NCI-H526 (cell line): ENCODE measurements at regions not wholly inside any gene's neighbourhood (a gene's known extent, or its start where the extent isn't known, plus 50 kb on each side); places are given as distances from the start of the nearest gene placed in this dataset.

Experiments
- DNase-seq, 2 experiments: peaks; one replicate each; lab custom pipeline; 2025; lab: John Stamatoyannopoulos, UW

DNA sequence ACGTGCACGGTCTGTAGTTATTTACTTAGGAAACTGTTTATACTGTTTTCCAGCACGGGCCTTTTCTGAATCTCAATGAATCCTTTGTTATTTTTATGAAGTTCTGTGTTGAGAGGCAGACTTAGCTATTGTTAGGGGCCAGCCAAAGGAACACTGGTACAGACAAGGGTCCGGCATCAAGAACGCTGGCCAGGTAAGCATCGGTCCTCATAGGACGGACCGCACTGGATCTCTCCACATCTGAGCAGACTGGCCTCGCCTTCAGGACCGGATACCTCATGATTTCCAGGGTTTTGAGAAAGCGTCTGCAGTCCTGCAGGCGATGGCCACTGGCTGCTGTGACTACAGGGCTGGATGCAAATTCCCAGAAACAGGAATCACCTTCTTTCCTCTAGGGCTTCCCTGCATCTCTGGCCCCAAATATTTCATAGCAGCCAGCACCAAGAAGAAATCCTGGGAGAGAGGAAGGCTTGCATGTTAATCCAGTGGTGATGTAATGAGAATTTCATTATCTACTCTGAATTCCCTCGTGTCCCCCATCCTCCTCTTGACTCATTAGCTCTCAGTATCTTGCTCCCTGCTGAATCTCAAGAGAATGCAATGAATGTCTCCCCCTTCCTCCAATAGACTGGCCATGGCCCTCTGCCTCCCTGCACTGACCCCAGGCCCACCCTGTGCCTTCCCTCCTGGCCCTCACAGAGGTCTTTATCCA lies 325.4 kb upstream of the NPVF start:
- peak; percentile 37 to 54 for DNase-seq

DNA sequence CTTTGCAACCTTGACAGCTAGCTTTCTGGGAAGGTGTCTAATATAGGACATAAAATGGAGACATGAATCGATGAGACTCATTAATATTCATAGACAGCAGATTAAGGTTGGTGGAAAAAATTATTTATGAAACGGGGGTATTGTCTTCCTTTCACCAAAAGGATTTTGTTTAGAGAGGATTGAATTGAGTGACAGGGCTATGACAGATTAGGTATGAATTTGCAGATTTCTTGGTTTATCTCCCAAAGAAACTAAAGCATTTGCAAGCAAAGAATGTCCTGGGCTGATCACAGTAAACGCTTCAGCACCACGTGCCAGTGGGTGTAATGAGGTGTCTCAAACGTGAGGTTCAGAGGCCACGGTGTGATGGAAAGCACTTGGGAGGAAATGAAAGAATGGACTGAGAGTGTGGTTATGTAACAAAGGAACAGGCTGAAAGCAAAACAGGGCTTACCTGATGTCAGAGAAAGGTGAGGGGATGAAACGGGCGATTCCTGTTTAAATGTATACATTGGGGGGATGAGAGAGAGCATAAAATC lies 329.2 kb upstream of the NPVF start:
- no peak for DNase-seq

DNA sequence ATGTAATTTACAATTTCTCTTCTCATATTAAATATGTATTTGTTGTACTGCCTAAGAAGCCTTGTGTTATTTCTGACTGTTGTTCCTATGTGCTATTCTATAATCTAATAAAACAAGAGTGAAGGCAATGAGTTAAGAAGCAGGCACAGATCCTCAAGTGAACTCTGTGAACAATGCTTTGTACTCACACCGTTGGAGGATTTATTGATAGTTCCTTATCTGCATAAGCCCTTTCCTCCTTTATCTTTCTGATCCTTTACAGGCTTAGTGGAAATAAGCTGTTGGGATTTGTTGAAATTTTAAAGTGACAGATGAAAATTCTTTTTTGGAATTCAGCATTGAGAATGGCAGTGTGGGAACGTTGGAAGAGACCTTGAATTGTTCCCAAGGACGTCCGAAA lies 329.6 kb upstream of the NPVF start:
- no peak for DNase-seq

DNA sequence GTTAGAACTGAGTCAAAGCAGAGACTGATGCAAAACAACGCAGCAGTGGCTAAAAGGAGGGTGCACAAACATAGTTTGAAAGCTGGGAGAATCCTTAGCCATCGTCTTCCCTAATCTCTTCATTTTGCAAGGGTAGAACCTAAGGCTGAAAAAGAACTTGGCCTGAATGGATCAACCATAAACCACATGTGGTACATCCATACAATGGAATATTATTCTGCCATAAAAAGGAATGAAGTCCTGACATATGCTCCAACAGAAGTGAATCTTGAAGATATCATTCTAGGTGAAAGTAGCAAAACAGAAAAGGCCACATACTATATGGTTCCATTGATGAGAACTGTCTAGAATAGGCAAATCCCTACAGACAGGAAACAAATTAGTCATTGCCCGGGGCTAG lies 330.3 kb upstream of the NPVF start:
- DNase-seq, result no peak

DNA sequence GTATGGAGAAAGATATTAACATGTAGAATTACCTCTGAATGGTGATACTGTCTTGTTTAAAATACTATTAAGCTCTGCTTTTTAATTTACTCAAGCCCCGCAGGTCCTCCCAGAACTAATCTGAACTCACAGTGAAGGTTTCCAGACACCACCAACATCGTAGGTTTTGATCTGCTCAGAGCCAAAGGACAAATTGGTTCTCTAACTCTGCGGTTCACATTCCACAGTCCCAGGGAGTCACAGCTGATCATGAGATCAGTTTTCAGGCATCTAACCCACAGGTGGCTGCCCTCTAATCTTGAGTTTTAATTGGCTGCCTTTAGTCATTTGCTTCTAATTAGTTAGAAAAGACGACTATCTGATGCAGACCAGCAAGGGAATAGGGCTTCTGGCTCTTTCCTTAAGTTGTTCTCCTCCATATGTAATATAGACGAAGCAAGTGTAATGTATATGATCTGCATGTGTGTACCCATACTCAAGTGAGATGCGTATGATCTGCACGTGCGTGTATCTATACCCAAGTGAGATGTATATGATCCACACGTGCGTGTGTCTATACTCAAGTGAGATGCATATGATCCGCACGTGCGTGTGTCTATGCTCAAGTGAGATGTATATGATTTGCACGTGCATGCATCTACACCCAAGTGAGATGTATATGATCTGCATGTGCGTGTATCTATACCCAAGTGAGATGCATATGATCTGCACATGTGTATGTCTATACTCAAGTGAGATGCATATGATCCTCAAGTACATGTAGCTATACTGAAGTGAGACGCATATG lies 331.5 kb upstream of the NPVF start:
- no peak for DNase-seq

DNA sequence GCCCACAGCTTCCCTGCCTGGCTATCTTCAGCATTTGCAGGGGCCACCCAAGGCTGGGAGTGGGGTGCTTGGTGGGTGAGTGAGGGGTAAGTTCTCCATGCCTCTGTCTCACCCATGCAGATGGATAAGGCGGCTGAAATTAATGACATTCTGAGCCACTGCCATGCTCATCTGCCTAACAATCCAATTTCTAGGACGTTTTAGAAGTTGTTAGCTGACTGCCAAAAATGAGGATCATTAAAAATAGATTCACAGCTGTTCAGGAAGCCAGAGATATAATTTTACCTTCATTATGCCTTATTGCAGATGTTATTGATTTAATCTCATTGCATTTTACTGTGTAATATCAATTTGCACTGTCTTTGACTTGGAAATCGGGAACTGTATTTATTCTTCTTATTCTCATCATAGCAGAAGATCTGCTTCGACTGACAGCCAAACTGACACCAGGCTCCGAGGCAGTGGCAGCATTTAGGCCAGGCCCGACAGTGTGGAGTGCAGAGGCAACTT lies 334.4 kb upstream of the NPVF start:
- no peak for DNase-seq

DNA sequence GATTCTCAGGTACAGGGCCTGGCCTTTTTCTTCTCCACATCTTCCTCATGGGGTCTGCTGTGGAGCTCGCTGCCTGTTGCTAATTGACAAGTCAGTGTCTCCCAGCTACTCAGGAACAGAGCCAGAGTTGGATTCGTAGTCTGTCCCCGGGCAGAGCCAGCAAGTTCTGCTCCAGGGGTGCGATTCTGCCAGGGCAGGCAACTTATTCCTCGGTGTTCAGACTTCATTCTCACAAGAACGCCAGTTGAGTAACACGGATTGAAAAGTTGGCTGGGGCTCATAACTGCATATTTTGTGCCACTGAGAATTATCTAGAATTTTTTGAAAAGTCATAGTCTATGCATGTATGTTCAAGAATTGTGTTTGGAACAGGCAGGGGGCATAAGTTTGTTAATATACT lies 336.7 kb upstream of the NPVF start:
- DNase-seq, result no peak

DNA sequence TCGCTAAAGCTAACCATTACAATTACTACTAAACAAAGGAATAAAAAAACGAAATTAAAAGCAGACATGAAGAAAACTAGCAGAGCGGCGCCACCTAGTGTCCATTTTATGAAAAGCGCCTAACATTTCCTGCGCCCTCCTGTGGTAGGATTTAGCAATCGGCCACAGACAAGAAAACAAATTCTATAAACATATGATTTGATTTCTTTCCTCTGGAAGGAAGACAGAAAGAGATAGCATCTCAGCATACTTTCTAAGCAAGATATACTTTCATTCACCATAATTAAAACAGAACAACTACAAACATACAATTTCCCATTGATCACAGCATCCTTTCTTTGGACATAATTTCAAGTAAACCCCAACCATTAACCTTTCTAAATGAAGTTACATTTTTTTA lies 337.7 kb upstream of the NPVF start:
- peak; percentile 56 to 66 for DNase-seq

DNA sequence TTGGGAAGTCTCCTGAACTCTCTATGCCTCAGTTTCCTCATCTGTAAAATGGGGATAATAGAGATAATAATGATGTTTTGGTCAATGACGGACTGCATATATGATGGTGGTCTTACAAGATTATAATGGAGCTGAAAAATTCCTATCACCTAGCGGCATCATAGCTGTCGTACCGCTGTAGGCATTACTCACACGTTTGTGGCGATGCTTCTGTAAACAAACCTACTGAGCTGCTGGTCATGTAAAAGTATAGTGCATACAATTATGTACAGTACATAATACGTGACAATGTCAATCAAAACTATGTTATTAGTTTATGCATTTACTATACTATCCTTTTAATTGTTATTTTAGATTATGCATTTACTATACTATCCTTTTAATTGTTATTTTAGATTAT lies 339.1 kb upstream of the NPVF start:
- no peak for DNase-seq

DNA sequence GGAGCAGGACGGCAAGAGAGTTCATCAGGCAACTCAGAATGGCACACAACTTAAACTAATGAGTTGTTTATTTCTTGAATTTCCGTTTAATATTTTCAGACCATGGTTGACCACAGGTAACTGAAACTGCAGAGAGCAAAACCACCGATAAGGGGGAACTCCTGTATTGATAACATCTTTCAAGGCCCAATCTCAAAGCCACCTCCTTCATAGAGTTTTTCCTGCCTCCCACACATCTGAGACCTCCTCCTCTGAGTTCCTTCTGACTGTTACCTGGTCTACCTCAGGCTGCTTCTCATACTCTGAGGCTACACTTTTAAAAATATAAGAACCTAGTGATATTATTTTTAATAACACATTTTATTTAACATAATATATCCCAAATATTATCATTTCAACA lies 341.5 kb upstream of the NPVF start:
- DNase-seq, result no peak

DNA sequence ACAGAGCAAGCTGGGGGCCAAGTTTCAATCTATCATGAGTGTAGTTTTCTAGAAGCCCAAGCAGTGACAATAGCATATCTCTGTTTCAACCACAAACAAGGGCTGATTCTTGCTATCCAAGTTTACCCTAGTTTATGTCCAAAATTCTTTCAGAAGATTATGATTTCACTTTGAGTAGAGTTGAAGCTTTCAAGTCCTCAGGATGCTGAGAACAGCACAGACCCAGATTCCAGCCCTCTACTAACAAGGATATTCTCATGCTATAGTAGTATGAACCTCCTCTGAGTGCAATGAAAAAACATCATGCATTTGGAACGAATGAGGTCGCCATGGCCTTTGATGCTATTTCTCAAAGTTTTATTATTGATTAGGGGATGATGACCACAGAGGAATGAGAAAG lies 344.1 kb upstream of the NPVF start:
- DNase-seq, result no peak

DNA sequence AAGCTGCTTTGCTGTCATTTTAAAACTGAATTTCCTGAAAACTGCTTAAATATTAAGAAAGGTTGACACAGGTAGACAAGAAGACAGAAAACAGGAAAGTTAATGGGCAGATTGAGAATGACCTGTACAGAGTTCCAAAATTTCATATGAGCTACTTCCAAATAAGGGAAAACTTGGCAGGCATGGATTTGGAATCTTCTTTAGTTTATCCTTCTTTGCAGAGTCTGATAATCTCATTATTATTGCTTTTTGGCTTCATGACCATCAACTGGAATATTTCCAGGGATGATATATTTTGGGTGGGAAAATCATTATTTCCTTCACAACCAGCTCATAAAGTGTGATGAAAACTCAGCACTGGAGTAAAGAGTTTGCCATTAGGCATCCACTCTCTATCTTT lies 346.5 kb upstream of the NPVF start:
- no peak for DNase-seq

DNA sequence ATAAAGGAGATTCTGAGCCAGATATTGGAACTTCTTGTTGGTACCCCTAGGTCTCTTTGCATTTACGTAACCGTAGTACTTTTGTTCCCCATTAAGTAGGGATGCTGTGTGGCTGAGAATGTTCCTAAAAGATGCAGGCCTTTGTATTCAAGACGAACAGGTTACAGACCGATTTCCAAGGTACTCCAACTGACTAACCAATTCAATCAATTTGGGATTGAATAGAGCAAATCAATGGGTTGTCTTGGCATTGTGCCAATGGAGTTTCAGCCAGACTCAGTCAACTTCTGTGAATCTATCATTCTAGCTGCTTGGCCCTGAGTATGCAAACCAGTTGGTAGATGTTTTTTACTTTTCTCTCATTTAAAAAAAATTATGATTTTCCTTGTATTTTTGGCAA lies 347.3 kb upstream of the NPVF start:
- no peak for DNase-seq

DNA sequence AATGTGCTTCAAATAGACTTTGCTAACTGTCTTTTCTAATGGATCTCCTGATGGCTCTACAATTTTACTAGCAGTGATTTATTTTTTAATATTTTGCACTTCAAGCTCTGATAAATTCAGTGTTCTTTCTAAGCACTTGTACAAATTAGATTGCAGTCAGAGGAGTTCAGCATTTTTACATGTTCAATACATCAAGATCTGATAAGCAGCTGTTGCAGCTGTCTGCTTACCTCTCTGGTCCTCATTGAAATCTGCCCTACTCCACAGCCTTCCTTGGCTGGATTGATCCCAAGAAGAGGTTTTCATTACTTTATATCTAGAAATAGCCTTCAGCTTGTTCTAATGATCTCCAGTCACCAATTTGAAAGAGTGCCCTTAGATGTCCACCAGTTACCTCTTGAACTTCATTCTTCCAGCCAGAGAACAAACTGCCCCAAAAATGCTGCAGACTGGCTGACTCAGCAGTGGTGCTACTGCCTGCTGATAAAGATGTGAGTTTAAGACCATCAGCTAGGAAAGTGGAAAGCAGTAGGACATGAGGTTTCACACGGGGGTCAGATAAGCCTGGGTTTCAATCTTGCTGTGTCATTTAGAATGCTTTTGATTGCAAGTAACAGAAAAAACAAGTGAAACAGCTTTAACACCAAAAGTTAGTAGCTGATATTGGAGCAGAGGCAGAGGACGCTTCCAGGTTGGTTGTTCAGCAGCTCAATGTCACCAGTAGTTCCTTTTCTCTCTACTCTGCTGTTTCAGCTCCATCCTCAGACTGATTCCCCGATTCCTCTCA lies 350.9 kb upstream of the NPVF start:
- DNase-seq, result no peak

DNA sequence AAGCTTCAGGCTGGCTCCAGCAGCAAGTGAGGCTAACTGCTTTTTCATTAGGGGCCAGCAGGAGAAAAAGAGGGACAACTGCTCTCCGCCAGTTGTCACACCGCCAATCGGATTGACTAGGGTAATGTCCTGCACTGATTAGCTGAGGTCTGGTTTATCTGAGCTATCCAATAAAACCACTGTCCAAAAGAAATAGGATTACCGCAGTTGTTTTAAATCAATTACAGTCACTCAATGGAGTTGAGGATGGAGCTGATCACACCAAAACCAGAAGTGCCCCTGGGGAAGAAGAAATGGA lies 351.4 kb upstream of the NPVF start:
- DNase-seq, result no peak

DNA sequence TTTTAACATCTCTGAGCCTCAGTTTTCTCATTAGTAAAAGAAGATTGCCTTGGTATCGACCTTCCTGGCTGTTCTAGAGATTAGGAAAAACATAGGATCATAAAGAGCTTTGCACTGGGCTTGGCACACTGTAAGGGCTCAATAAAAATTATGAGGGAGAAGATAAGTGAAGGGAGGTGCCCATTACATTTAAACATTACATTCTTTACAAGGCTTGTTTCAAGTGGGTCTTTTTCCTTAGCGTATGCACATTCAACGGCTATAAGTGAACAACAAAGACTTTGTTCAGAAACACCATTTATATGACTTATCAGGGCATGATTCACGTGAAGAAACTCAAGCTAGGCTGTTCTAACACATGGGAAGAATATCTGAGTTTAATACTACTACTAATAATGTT lies 351.9 kb upstream of the NPVF start:
- no peak for DNase-seq

DNA sequence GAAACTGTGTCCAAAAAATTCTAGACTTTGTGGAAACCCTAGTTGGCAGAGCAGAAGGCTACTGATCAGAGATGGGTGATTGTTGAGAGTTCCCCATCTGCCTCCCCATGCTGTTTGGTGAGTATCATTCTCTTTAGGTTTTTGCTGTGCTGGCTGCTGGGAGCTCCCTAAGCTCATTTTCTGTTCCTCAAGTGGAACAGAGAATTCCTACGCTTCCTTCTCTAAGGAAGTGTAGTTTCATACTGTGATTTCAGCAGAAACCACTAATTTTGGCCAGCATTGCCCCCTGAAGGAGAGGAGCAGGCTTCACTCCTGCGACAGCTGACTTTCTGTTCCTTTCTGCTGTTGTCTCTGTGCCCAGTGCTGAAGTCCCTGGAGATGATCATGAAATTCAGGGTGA lies 355.3 kb upstream of the NPVF start:
- no peak for DNase-seq

DNA sequence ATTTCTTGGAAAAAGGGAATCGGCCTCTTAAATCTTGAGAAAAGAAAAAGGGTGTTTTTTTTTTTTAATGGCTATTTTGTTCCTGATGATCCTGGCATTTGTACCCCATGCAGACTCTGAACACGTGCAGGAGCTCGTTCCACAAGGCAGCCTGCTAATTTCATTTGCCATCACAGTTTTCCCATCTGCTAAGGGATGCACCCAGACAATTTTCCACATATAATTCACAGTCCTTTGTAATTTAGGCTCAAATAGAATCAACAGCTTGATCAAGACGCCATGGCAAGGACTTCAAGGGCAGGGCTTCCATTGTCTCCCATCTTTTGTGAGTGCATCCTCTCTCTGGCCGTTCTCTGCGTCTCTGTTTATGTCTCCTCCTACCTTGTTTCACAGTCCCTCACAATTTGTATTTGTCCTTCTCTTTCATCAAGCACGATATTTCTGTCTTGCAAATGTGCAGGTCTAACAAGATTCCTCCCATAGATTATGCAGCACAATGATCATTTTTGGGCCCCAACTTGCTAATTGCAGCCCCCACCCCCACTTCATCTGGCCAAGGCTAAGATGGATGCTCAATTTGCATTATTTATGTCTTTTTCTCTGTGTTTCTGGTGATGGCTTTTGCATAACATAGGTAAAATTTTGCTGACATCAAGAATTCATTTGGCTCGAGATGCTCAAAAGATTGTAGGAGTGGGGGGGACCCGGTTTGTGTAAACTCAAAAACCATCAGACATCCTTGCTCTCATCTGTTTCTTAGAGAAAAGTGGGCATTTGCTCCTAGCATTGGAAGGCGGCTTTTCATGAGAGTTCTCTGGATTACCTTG lies 356.0 kb upstream of the NPVF start:
- no peak for DNase-seq

DNA sequence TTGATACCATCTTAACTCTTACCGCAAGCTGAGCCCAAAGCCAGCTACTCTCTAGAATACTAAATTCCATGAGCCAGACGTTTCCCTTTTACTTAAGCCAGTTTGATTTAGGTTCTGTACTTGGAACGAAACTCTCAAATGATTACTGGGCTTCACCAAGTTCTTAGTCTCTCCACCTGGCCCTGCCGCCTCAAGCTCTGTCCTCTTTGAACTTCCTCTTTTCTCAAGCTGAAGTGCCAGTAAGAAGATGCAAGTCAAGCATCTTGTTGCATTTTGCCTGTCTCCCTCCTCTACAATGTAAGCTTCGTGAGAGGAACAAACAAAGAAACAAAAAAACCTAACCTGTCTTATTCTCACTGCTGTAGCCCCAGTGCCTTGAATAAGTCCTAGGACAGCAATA lies 358.2 kb upstream of the NPVF start:
- no peak for DNase-seq

DNA sequence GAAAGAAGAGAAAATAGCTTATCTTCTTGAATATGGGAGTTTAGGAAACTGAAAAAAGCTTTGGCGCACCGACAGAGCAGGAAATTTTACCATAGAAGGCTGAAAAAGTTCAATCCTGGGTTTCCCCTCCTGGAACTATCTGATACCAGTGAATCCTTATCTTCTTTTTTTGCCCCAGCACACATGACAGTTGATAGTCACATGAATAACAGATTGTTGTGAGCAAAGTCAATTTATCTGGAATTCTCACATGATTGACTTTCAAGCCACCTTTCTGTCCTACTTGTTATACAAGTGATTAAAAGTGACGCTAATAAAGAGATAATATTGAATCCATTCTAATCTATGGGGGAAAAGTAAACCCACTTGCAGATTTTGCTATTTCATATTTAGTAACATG lies 365.8 kb upstream of the NPVF start:
- DNase-seq, result no peak

DNA sequence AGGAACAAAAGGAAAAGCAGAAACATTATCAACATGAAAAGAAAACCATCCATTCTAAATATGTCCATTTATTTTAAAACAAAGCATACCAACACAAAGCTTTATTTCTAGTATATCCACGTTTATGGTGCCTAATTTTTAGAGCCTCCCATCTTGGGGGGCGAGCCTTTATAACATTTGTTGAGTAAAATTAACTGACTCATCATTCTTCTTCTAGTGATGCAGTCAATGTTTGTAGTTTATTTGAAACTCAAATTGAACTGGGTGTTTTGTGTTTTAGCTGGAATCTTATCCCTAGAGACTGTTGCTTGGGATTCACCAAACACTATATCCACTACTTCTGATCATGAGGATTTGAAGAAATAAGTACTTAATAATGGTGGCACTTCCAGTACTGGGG lies 366.4 kb upstream of the NPVF start:
- no peak for DNase-seq

DNA sequence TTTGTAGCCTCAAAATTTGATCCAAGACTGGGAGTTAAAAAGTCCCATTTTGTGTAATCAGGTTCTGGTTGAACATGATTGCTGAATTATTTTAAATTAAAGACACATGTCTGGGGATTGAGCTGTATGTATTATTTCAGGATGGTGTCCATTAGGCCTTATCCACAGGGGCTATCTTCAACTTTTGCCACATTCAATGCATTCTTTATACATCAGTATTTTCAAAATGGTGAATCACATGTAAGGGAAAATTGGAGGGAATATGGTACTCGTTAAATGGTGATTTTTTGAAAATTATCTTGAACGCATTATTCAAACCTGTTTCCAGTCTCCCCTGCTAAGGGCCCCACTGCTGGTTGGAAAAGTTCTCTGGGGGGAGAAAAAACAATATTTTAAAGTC lies 367.7 kb upstream of the NPVF start:
- no peak for DNase-seq
